ENCODE measurements at regions not wholly inside any gene's neighbourhood (a gene's known extent, or its start where the extent isn't known, plus 50 kb on each side); places are given as distances from the start of the nearest gene placed in this dataset.

- no peak for TF ChIP-seq CTCF (conservative IDR thresholded peaks at IDR 0.05)
- TF ChIP-seq ZFX (IDR thresholded peaks at IDR 0.05), result no peak
These were observed 209.6 kb upstream of the PCSK2 start for GRCh38 chr20:17017232-17017631.
